ENCODE measurements at regions not wholly inside any gene's neighbourhood (a gene's known extent, or its start where the extent isn't known, plus 50 kb on each side); places are given as distances from the start of the nearest gene placed in this dataset.

GRCh38 chr2:16242906-16243305 lies 302.6 kb downstream of the MYCN start:
- TF ChIP-seq ZNF792 (tag by site-specific recombination; IDR thresholded peaks at IDR 0.05): no peak
- no peak for TF ChIP-seq HOXA7 (CRISPR knock-in tag; IDR thresholded peaks at IDR 0.05; ENCODE audit: borderline replicate concordance)
- TF ChIP-seq GFI1B (tag by site-specific recombination; IDR thresholded peaks at IDR 0.05): no peak
- no peak for TF ChIP-seq ZNF571 (tag by site-specific recombination; IDR thresholded peaks at IDR 0.05)
- TF ChIP-seq ZNF280C (tag by site-specific recombination; IDR thresholded peaks at IDR 0.05): no peak
- TF ChIP-seq KLF16 (tag by site-specific recombination; IDR thresholded peaks at IDR 0.05): no peak
- no peak for TF ChIP-seq TCF7L2 (IDR thresholded peaks at IDR 0.05; ENCODE audit: borderline replicate concordance, low read depth, low read length)
- TF ChIP-seq KLF10 (tag by site-specific recombination; IDR thresholded peaks at IDR 0.05): no peak
- TF ChIP-seq ZNF114 (tag by site-specific recombination; IDR thresholded peaks at IDR 0.05): no peak
